A673 (cell line): ENCODE measurements at regions not wholly inside any gene's neighbourhood (a gene's known extent, or its start where the extent isn't known, plus 50 kb on each side); places are given as distances from the start of the nearest gene placed in this dataset.
A peak's percentile ranks its signal among the peaks of the same experiment; 100 is the strongest.

ENCODE experiments used
- BruUV-seq: library from RNA; stranded (reverse); fragments of 400-500 nt; replicated peaks from 2 replicates; lab custom pipeline; 2021; lab: Mats Ljungman, UMichigan
- CTCF ChIA-PET: fragments of 300-600 bp; sonication (Branson Sonifier 250); formaldehyde crosslinking; loops from one replicate; lab custom pipeline; 2022; ENCODE audit warnings: antibody characterized with exemption; lab: Charles Lee
- POLR2A ChIA-PET: fragments of 300-600 bp; sonication (Branson Sonifier 250); formaldehyde crosslinking; loops from one replicate; lab custom pipeline; 2022; ENCODE audit warnings: antibody characterized with exemption; ENCODE audit not compliant: low non-redundant PET; lab: Charles Lee
- DNase-seq: peaks from one replicate; pipeline ENCODE4 v3.0.0-alpha.2; 2015; ENCODE audit warnings: low spot score
- H3K27ac ChIP-seq: fragments of 200-600 bp; sonication (generic); 2 replicates; pipeline ENCODE4 v1.5.1; 2016; ENCODE audit warnings: mixed run types, low read depth, mild to moderate bottlenecking, mixed read lengths, antibody characterized with exemption, low read length; ENCODE audit not compliant: poor library complexity, severe bottlenecking
- H3K27me3 ChIP-seq: fragments of 200-600 bp; sonication (generic); replicated peaks from 2 replicates; pipeline ENCODE4 v1.6.1; 2017; ENCODE audit warnings: mixed run types, low read depth, mild to moderate bottlenecking, mixed read lengths, antibody characterized with exemption, low read length; ENCODE audit not compliant: insufficient read depth, poor library complexity
- H3K36me3 ChIP-seq: fragments of 200-600 bp; sonication (generic); 2 replicates; pipeline ENCODE4 v1.6.1; 2016; ENCODE audit warnings: mixed run types, mild to moderate bottlenecking, mixed read lengths, antibody characterized with exemption, low read length; ENCODE audit not compliant: insufficient read depth, poor library complexity, severe bottlenecking
- H3K4me1 ChIP-seq: fragments of 200-600 bp; sonication (generic); 2 replicates; pipeline ENCODE4 v1.6.1; 2017; ENCODE audit warnings: mixed run types, mild to moderate bottlenecking, mixed read lengths, antibody characterized with exemption, low read length; ENCODE audit not compliant: insufficient read depth, poor library complexity, severe bottlenecking
- H3K4me3 ChIP-seq: fragments of 200-600 bp; sonication (generic); 2 replicates; pipeline ENCODE4 v1.5.1; 2016; ENCODE audit warnings: low read depth, mixed run types, mild to moderate bottlenecking, mixed read lengths, low read length; ENCODE audit not compliant: poor library complexity, severe bottlenecking
- H3K9me3 ChIP-seq: fragments of 200-600 bp; sonication (generic); 2 replicates; pipeline ENCODE4 v1.6.1; 2016; ENCODE audit warnings: mixed run types, low read depth, mild to moderate bottlenecking, mixed read lengths, antibody characterized with exemption, low read length; ENCODE audit not compliant: poor library complexity, severe bottlenecking
- EZH2 ChIP-seq: fragments of 200-600 bp; sonication (generic); IDR thresholded peaks from 2 replicates; pipeline ENCODE4 v1.6.1; 2017; ENCODE audit warnings: borderline replicate concordance, low read depth, mild to moderate bottlenecking, mixed read lengths, antibody characterized with exemption, low read length; ENCODE audit not compliant: poor library complexity, severe bottlenecking
- intact Hi-C: fragments of 100-400 bp; cut with micrococcal nuclease; formaldehyde crosslinking; loops from one replicate; pipeline ENCODE4 v1.10.0; 2022; ENCODE audit not compliant: unreplicated experiment
- TF ChIP-seq, protein P1 (sequence below): fragments of 300-800, 200-600 bp; sonication (generic); conservative IDR thresholded peaks from 2 replicates; pipeline ENCODE4 v1.5.1; 2017; ENCODE audit warnings: low read depth, mild to moderate bottlenecking, antibody characterized with exemption, low read length, moderate library complexity, mixed read lengths

DNA sequence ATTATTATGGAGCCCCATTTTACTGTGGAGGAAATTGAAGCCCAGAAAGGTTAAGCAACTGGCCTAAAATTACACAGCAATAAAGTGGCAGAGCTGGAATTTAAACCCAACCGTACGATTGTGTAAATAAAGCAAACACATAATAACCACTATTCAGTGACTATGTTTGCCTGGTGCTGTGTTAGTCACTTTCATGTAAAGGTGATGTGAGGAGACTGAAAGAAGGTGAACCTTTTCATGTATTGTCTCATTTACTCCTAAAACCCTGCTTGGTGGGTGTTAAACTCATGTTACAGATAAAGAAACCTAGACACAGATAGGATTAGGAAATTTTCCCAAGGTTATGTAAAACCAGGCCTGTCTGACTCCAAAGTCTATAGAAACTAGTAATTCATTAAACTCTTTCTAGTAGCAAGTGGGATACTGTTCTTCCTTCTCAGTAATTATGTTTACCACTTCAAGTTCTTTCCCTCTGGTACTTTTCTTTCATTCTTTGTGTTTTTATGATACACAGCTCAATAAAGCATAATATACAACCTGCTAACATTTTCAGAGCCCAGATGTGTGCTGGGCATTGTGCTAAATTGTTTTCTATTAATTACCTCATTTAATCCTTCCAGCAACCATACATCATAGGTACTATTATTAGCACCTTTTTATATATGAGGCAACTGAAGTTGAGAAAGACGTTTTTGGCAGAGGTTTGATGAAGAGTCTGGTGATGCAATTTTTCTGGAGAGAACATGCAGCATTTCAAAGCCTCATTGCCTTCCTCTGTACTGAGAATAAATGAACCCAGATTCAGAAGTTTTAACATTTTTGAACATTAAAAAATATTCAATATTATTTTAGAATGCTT, 202.7 kb downstream of the SPRY1 start:
- intact Hi-C loops, result no loop called here
- DNase-seq, result no peak
- Histone ChIP-seq H3K27me3 (no peaks in the 10 kb centered on the region), H3K36me3 (no peaks in the 10 kb centered on the region), H3K27ac (no peak overlapping the region), H3K9me3 (no peaks in the 10 kb centered on the region), H3K4me3 (no peak overlapping the region), H3K4me1 (peaks cover 13% of the 10 kb centered on the region)
- POLR2A ChIA-PET, result no interaction called here
- CTCF ChIA-PET, result no interaction called here
- no peak for TF ChIP-seq EZH2
- TF ChIP-seq, protein P1, sequence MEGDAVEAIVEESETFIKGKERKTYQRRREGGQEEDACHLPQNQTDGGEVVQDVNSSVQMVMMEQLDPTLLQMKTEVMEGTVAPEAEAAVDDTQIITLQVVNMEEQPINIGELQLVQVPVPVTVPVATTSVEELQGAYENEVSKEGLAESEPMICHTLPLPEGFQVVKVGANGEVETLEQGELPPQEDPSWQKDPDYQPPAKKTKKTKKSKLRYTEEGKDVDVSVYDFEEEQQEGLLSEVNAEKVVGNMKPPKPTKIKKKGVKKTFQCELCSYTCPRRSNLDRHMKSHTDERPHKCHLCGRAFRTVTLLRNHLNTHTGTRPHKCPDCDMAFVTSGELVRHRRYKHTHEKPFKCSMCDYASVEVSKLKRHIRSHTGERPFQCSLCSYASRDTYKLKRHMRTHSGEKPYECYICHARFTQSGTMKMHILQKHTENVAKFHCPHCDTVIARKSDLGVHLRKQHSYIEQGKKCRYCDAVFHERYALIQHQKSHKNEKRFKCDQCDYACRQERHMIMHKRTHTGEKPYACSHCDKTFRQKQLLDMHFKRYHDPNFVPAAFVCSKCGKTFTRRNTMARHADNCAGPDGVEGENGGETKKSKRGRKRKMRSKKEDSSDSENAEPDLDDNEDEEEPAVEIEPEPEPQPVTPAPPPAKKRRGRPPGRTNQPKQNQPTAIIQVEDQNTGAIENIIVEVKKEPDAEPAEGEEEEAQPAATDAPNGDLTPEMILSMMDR, result no peak
- BruUV-seq, result no TSS peak

DNA sequence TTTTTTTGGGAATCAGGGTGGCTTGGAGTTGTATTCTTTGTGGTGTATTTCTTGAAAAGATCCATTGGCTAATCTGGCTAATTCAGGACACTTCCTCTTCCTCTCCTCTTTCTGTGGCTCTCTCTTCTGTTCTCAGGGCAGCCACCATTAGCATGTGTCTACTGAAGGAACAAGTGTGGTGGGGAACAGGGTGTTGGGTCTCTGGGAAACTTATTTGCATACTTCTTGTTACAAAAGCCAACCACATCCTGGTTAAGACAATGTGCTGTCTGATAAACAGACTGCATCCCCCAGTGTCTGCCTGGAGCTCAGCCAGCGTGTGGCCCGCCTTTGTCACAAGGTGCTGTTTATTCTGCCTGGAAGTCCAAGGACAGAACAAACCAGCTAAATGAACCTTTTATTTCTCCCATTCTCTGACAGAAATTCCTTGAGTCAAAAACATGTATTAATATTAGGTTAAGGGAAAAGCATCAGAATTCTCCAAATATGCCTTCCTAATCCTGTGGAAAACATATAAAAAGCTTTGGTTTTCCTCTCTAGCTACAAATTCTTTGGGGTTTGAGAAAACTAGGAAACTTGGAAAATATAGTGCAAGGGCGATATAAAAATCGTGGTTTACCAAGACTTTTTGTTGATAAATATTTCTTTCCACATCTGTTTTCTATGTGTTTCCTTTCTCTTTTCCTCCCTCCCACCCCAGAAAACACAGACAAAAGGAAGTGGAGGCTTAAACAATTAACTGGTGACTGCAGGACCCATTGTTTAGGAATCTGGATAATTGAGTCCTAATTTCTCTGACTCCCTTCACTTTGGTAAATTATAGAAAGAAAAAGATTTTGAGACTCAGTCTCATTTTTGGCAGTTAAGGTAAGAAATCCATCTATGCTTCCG, 203.6 kb downstream of the SPRY1 start:
- BruUV-seq, result no TSS peak
- Histone ChIP-seq H3K4me3 (no peak overlapping the region), H3K27ac (no peak overlapping the region), H3K9me3 (no peaks in the 10 kb centered on the region), H3K4me1 (peaks cover 13% of the 10 kb centered on the region), H3K27me3 (no peaks in the 10 kb centered on the region), H3K36me3 (no peaks in the 10 kb centered on the region)
- POLR2A ChIA-PET, result no interaction called here
- TF ChIP-seq, protein P1, result no peak
- TF ChIP-seq EZH2, result no peak
- peak; percentile 81 for DNase-seq
- CTCF ChIA-PET, result no interaction called here
- intact Hi-C loops, result no loop called here

DNA sequence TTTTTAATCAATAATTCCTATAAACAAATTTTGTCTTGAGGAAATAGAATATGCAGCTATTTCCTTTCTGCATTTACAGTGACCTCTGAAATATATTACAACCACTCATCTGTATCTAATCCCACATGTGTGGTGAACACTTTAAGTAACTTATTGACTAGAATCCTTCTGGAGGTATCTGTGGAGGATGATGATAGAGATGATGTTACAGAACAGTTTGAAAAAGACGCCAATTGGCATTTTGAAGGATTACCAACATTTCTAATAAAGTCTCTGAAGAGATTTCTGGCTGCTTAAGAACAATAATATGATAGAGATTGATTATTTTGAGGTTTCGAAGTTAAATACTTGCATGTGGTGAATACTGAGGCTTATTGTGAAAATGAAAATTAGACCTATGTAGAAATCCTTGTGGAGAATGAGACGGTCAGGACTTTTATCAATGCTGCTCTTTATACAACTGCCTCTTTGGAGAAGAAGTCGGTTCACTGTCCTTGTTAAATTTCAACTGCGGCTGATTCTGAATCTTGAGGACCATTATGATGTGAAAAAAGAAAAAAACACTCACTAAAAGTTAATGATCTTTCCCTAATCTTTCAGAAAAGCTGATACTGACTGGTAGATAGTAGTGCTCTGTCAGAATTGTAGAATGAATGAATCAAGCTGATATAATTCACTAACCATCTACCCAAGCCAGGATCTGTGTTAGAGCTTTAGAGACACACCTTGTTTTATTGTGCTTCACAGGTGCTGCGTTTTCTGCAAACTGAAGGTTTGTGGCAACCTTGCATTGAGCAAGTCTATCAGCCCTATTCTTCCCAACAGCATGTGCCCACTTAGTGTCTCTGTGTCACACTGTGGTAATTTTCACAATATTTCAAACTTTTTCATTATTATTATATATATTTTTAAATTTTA, 204.7 kb downstream of the SPRY1 start:
- H3K9me3 ChIP-seq, result no peaks in the 10 kb centered on the region
- peak; percentile 7 for DNase-seq
- no peak for TF ChIP-seq EZH2
- TF ChIP-seq, protein P1, result no peak
- H3K27ac ChIP-seq, result no peak overlapping the region
- no peaks in the 10 kb centered on the region for H3K36me3 ChIP-seq
- CTCF ChIA-PET, result no interaction called here
- H3K4me3 ChIP-seq, result no peak overlapping the region
- peaks cover 13% of the 10 kb centered on the region for H3K4me1 ChIP-seq
- POLR2A ChIA-PET, result no interaction called here
- intact Hi-C loops, result no loop called here
- BruUV-seq, result no TSS peak
- H3K27me3 ChIP-seq, result no peaks in the 10 kb centered on the region
